GM21447 (cell line): ENCODE measurements at regions not wholly inside any gene's neighbourhood (a gene's known extent, or its start where the extent isn't known, plus 50 kb on each side); places are given as distances from the start of the nearest gene placed in this dataset.
"Not testable (repeated sequence)": the region's sequence is repeated elsewhere in the genome, so short reads cannot be mapped to it uniquely, and the experiment has no call there.

Experiments
- ATAC-seq: cut with Tn5 transposase; IDR thresholded peaks from one replicate; pipeline ENCODE4 v1.9.1; 2021; ENCODE audit not compliant: unreplicated experiment

DNA sequence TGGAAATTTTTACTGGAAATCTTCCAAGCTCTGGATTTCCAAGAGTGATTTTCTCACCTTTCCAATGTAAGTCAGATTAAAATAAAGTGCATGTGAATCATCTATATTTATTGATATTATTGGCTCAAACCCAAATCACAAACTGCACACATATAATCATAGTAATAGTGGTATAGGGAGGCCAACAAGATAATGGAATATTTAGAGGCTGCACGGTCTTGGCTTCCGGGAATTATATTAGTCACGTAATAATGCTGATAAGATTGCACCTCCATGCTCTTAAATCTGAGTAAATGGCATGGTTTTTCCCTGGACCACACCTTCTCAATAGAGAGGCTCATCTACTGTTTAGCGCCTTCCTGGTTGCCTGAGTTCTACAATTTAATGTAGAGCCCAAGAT, 567.1 kb upstream of the NR2F2 start:
- no peak for ATAC-seq

DNA sequence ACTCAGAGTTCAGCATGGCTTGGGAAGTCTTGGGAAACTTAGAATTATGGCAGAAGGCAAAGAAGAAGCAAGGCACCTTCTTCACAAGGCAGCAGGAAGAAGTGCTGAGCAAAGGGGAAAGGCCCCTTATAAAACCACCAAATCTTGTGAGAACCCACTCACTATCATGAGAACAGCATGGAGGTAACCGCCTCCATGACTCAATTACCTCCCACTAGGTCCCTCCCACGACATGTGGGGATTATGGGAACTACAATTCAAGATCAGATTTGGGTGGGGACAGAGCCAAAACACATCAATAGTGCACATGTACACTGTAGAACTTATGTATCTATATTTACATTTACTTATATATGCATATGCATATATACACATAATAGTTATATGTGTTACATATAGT, 565.3 kb upstream of the NR2F2 start:
- no peak for ATAC-seq

DNA sequence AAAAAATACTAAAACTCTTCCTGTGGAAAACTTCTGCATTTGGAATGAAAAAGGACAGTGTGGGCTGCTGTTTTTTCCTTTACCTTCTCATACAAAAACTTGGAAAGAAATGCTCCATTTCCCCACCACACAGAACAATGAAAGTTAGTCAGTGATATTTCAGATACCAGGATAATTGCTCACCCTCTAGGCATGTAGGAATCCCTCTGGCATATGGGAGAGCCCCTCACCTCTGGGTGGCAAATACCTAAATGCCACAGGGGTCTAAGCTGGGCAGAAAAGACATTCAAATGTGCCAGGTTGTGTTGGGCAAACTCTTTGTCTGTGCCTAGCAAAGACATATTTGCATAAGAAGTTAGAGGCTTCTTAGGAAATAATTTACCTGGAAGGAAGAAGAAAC, 560.3 kb upstream of the NR2F2 start:
- no peak for ATAC-seq

DNA sequence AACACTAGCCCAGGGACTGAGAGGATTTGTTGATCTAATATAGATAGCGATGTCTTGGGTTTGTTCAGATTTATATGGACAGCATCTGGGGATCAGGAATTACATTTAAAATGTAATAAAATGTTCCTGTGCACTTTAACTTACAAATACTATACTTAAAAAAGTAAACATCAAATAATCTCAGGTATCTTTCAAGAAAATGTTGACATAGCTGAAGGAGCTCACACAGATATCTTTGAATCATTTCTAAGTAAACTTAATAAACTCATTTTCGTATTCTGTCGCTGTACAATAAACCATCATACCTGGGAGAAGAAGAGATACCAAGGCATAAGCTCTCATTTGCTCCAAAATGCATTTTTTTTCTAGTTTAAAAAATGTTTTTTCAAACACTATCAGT, 557.5 kb upstream of the NR2F2 start:
- ATAC-seq = no peak

DNA sequence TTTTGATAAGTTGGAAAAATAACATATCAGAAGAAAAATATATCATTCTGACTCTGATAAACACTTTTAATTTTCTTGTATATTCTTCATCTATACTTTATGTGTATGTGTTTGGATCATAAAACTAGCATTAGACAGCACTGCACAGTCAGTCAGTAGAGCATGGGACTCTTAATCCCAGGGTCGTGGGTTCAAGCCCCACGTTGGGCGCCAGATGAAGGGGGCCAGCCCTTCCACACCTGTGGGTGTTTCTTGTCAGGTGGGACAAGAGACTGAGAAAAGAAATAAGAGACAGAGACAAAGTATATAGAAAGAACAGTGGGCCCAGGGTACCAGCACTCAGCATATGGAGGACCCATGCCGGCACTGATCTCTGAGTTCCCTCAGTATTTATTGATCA, 546.0 kb upstream of the NR2F2 start:
- ATAC-seq = no peak

DNA sequence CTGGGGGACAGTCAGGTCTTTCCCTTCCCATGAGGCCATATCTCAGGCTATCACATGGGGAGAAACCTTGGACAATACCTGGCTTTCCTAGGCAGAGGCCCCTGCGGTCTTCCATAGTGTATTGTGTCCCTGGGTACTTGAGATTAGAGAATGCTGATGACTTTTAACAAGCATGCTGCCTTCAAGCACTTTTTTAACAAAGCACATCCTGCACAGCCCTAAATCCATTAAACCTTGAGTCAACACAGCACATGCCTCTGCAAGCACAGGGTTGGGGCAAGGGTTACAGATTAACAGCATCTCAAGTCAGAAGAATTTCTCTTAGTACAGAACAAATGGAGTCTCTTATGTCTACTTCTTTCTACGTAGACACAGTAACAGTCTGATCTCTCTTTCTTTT, 545.2 kb upstream of the NR2F2 start:
- ATAC-seq = not testable (repeated sequence)

DNA sequence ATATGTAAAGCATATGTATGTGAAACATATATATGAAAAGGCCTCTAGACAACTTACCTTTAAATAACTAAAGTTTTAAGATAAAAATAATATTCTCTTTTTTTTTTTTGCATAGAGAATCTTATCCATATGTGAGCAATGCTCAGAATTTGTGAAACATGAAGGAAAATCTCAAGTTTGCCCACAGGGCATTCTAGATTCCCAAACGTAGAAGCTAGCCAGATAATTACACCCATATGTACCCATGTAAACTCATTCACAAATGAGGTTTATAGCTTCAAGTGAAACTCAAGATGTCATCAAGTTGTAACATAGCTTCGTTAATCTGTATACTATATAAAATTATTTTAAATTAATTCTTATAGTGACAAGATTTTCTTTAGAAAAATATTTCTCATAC, 537.3 kb upstream of the NR2F2 start:
- no peak for ATAC-seq

DNA sequence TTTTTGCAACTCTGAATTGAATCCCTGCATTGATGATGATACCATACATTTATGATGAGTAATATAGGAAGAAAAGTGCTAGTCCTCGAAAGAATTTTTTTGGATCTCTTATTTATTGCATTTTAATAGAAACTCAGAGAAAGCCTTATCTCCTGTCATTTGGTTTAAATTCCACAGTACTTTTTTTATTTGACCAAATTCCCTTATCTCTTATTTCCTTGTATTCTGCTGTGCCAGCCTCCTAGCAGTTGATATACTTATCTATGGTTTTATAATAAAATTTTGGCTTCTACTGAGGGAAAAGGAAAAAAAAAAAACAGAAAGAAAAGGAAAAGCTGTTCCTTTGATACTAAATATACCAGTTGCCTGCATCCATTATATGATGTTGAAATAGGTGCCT, 535.1 kb upstream of the NR2F2 start:
- no peak for ATAC-seq

DNA sequence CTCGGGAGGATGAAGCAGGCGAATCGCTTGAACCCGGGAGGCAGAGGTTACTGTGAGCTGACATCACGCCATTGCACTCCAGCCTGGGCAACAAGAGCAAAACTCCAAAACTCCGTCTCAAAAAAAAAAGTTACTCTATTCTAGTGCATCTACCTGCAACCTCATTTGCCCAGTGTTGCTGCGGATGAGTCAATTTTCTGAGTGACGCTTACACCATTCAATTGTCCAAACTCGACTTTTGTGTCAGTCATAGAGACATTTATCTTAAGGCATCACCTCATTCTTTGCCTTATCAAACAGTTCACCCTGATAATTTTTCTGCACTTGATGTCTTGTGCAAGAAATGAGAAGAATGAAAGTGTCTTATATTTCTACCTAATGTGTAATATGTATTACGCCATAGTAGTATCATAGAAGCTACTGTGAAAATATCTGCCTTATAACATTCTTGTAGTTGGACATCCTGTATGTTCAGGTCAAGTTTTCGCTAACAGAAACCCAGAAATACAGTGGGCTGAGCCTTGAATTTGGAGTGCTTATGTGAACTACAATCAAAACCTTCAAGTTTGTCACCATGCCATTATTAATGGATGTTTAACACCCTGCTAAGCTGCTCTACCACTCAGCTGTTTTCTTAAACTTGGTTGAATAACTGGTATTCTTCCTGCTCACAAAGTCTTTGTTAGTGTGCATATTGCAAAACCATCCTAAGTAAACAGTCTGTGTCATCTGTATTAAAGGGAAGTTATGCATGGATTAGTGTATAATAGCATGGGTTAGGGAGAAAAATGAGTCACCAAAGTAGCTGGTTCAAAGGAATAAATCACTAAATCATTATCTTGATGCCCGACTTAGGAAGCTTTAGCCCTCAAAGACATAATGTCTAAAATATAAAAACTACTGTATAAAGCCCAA, 531.0 kb upstream of the NR2F2 start:
- no peak for ATAC-seq

DNA sequence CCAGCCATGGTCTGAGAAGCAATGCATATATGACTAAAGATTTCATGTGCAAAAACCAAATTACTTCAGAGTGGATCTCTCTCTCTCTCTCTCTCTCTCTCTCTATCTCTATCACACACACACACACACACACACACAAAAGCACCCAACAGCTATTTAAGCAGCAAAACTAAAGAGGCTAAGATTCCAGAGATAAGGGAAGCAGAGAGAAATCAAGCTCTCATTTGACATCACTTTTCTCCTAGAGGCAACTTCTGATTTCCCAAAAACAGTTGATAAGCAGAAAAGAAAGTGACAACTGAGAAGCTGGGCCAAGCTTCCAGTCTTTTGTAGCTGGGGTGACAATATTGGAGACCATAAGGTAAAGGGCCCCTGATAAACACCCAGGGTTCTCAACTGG, 526.0 kb upstream of the NR2F2 start:
- ATAC-seq = no peak

DNA sequence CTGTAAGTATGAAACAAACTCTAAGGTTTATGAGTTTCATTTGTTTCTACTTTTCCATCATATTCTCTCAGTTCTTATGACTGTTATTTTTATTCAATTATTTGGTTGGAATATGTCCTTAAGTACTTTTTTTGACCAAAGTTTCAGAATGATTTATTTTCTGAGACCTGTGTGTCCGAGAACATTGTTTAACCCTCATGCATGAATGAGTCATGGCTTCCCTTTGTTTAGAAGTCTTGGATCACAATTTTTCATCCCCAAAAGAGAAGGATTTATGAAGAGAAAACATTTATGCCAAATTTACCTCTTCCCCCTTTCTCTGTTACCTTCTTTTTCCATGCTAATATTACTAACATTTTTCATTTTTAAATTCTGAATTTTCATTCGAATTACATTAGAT, 518.0 kb upstream of the NR2F2 start:
- ATAC-seq = no peak

DNA sequence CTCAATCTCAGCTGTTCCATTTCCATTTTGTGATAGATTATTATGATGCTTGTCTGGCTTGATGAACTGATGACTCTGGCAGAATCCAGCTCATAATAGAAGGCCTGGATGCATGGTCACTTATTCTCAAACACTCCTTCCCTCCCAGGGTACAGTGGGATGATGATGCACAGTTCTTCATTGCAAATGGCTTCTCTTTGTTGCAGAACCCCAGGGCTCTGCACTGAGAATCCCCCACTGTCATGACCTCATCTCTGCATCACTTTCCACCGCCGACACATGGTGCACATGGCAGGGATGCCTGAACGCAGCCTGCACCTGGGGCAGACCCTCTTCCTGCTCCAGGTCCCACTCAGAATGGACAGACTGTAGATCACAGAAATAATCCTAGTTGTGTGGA, 515.6 kb upstream of the NR2F2 start:
- no peak for ATAC-seq

DNA sequence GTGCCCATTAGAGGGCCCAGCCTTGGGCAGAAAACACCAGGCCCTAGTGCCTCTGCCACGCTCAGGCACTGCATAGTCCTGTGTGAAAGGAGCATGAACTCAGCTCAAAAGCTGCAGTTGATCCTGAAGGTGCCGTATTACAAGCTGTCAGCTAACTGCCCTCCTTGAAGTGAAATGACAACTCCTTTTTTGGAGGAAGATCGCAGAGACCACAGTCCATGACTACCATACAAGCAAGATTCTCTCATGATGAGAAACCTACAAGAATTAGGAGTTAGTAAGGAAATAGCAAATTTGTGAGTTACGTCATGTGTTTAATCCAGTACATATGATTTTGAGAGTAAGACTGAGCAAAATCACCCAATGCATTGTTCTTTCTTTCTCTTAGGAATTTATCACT, 513.9 kb upstream of the NR2F2 start:
- ATAC-seq = no peak

DNA sequence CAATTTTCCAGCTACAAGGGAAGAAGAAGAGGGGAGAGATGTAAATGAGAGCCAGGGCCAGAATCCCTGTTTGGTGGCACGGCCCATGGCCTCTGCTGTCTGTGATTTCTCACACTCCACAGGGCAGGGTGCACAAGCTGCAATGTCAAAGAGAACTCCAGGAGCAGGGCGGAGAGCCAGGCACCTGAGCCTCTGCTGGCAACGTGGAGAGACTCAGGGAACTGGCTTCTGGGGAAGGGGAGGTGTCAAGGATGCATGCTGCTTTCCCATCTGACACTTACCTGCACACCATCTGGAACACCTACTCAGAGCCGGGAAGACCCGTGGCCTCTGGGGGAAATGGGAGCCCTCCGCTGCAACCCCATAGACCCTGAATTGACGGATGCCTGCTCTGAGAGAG, 507.5 kb upstream of the NR2F2 start:
- no peak for ATAC-seq

DNA sequence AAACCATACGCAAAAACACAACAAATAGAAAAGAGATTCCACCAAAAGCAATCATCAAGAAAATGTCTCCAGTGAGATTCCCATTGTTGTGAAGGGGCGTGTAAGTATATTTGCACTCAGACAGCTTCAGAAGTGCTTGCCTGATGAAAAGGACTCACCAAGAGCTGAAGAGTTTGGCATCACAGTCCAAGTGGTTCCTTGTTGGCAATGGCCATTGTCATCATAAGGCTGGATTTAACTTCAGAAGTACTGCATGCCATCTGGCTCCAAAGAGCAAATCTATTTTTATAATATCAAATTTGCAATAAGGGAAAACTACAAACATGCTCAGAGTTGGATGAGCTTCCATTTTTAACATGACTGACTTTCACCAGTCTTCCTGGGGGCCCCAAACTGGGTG, 505.3 kb upstream of the NR2F2 start:
- no peak for ATAC-seq

DNA sequence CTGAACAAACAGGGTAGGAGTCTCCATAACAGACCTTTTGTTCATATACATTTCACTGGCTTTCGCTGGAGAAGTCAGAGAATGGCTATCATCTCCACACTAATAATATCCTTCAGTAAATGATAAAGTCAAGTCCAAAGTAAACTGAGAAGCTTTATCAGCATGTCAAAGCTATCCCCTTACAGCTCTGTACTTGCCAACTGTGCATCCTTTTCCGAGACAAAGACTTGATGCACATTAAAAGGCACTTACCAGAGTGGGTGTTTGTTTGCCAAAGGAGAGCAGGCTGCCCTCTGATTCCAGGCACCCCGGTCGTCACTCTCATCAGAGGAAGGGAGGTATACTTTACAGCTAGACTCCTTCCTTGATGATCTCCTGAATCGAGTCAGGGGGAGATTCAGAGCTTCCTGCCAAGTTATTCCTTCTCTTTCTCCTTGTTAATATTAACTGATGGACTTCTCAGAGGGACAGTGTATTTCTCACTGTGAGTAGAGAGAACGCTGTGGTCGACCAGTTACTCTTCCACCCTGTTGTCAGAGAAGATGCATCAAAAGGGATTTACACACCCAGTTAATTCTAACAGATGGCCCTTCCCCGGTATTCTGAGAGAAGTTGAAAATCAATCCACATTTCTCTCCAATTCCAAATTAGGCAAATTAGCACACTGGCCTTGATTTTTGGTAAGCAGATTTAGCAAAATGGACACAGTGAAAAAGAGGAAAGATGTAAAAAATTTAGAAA, 504.7 kb upstream of the NR2F2 start:
- ATAC-seq = no peak

DNA sequence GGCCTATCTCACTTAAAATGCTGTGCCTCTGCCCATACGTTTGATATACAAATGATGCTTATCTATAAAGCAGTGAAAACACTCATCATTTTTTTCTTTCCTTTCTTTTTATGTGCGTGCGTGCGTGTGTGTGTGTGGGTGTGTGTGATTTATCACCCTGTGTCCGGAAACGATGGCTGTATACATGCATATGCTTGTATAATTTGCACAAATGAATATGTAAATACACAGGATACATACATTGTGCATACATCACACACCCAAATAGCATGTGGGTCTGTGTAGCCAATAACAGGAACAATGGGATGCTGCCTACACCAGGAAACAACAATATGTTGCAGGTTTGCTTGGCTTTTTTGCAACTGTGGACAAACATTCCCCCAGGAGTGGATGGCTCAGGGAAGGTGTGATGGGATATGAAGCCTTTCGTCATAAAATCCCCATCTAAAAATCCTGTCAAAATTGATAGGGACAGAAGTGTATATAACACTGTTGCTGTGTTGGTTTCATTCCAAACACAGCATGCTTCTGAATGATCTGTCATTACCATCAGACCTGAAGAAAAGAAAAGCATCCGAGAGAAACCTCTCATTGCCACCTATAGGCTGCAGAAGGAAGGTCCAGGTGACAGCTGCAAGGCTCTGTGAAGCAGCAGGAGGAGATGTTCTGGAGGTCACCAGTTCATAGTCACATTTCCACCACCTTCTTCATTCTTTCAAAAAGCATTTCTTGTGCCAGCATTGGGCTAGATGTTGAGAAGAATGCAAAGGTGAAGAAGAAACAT, 503.9 kb upstream of the NR2F2 start:
- ATAC-seq = no peak

DNA sequence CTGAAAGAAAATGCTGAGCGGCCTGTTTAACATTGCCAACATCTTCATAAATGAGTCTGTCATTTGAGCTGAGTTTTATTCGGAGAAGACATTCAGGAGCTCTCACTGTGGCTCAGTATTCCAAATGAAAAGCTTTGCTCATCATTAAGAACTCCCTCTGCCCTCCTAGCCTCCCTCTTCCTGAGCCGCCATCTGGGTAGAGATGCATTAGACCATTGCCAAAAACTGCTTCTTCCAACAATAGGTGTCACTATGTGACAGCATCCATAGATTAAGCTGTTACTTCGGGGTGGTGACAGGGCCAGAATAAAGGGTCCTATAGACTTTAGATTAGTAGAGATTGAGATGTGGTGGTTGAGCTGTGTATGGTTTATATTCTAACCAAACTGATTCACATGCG, 501.4 kb upstream of the NR2F2 start:
- ATAC-seq = no peak

DNA sequence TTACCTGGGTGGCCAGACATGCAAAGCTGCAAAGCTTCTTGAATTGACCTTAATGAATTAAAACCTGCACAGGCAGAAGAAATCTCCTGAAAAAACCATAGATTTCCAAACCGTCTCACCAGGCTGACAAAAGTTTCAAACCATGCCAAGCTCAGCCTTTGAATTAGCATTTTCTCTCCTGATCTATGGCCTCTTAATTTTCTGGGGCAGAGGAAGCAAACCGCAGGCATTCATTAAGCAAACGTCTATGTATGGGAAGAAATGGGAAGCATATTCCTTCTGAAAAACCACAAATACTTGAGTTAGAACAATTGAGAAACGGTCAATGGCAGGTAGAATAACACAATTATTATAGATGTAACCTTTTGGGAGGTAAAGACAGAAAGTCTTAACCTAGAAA, 500.2 kb upstream of the NR2F2 start:
- ATAC-seq = no peak

DNA sequence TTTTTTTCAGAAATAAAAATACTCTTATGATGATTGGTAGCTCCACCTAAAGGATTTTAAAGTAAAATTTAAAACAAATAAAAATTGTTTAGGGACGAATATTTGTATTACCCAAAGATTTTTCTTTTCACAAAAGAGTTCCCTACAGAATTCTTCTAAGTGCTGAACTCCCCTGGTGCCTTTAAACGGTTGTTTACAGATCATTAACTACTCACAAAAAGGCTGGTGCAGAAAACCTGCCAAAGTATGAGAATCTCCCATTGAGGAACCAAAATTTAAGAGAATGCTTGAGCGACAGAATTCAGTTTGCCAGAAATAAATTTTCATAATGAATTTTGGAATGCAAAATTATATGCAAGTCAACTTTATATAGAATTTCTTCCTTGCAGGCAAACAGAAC, 497.8 kb upstream of the NR2F2 start:
- no peak for ATAC-seq

DNA sequence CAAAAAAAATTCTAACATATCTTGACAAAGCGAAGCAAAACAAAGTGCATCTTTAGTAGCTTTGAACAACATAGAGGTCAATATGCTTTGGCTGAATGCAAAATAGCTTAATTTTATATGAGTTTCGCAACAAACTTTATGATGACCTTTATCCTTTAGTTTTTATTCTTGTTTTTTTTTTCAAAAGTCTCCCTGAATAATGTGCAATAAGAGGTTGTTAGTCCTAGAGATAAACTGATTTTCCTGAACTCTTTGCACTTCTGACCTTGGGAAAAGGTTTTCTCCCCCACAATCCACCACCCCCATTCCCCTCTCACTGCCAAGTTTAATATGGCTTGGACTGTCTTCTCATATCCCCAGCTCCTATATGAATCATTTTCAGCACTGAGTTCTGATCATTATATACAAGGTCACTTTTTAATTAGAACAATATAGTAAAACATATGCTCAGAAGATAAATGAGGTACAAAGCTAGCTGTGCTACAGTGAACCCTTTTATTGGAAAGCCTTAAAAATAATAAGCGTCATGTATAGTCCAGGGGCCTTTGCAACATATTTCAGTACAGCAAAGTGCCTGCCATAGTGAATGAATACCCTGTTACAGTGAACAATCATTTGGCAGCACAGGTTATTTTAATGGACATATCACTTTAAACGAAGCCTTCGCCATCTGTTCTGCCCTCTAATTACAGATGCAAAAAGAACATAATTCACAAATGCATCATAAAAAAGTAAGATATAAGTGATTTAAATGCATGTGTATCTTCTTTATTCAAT, 496.3 kb upstream of the NR2F2 start:
- no peak for ATAC-seq
